Activated naive CD8-positive, alpha-beta T cell (primary cell): ENCODE measurements at regions not wholly inside any gene's neighbourhood (a gene's known extent, or its start where the extent isn't known, plus 50 kb on each side); places are given as distances from the start of the nearest gene placed in this dataset.
A peak's percentile ranks its signal among the peaks of the same experiment; 100 is the strongest.
"Not testable (repeated sequence)": the region's sequence is repeated elsewhere in the genome, so short reads cannot be mapped to it uniquely, and the experiment has no call there.

Source experiments
- H3K27ac Mint-ChIP-seq: one replicate; pipeline ENCODE4 v1.8.0; 2021; ENCODE audit warnings: mixed read lengths
- H3K27me3 Mint-ChIP-seq: one replicate; pipeline ENCODE4 v1.8.0; 2021; ENCODE audit warnings: mixed read lengths
- H3K36me3 Mint-ChIP-seq: one replicate; pipeline ENCODE4 v1.8.0; 2021; ENCODE audit warnings: mixed read lengths
- H3K4me1 Mint-ChIP-seq: one replicate; pipeline ENCODE4 v1.8.0; 2021; ENCODE audit warnings: low read depth, mixed read lengths
- H3K4me3 Mint-ChIP-seq: one replicate; pipeline ENCODE4 v1.8.0; 2021; ENCODE audit warnings: mild to moderate bottlenecking, mixed read lengths
- H3K9me3 Mint-ChIP-seq: one replicate; pipeline ENCODE4 v1.8.0; 2021; ENCODE audit warnings: low read depth, mixed read lengths

- not testable (repeated sequence) for H3K9me3 Mint-ChIP-seq, H3K27ac Mint-ChIP-seq, H3K27me3 Mint-ChIP-seq, H3K4me1 Mint-ChIP-seq, H3K4me3 Mint-ChIP-seq, H3K36me3 Mint-ChIP-seq
These were observed 132.3 kb upstream of the CCZ1B start for GRCh38 chr7:6958371-6958770.

GRCh38 chr7:6959942-6960341, 133.9 kb upstream of the CCZ1B start:
- H3K4me3 Mint-ChIP-seq, H3K27me3 Mint-ChIP-seq, H3K27ac Mint-ChIP-seq, H3K4me1 Mint-ChIP-seq, H3K36me3 Mint-ChIP-seq, H3K9me3 Mint-ChIP-seq: not testable (repeated sequence)

DNA sequence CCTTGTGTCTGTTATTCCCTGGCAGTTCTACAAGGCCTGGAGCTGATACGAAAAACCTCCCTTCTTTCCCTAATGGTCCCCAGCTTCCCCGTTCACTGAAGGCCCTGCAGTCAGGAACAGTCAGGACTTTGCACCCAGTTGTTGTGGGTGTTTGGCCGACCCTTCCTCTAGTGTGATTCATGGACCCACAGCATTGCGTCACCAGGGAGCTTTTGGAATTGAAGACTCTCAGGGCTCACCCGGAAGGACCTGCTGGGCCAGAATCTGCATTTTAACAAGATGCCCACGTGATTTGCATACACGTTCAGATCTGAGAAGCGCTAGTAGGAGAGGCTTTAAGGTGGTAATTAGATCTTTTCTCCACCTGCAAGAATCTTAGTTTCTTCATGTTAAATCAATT, 136.8 kb upstream of the CCZ1B start:
- not testable (repeated sequence) for H3K9me3 Mint-ChIP-seq, H3K4me3 Mint-ChIP-seq, H3K36me3 Mint-ChIP-seq, H3K4me1 Mint-ChIP-seq, H3K27ac Mint-ChIP-seq, H3K27me3 Mint-ChIP-seq

DNA sequence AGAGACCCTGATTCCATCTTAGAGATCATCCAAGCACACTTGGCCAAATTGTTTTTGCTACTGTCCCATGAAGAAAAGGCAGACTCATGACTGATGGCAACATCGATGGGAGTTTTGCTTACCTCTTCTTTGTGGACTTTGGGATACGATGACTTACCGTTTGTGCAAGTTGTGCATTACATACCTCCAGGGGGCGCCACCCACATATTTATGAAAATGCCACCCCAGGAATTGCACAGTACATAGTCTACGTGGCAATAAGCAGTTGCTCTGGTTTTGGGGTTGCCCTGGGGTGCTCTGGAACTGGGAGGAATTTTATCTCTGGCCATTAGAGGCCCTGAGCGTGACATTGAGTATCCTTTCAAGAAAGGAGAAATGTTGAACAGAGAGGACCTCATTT, 139.0 kb upstream of the CCZ1B start:
- not testable (repeated sequence) for H3K27ac Mint-ChIP-seq, H3K4me1 Mint-ChIP-seq, H3K9me3 Mint-ChIP-seq, H3K4me3 Mint-ChIP-seq, H3K36me3 Mint-ChIP-seq, H3K27me3 Mint-ChIP-seq

DNA sequence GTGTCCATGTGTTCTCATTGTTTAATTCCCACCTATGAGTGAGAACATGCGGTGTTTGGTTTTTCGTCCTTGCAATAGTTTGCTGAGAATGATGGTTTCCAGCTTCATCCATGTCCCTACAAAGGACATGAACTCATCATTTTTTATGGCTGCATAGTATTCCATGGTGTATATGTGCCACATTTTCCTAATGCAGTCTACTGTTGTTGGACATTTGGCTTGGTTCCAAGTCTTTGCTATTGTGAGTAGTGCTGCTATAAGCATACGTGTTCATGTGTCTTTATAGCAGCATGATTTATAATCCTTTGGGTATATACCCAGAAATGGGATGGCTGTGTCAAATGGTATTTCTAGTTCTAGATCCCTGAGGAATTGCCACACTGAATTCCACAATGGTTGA, 144.1 kb upstream of the CCZ1B start:
- H3K4me1 Mint-ChIP-seq, H3K27ac Mint-ChIP-seq, H3K9me3 Mint-ChIP-seq, H3K36me3 Mint-ChIP-seq, H3K27me3 Mint-ChIP-seq, H3K4me3 Mint-ChIP-seq: not testable (repeated sequence)

DNA sequence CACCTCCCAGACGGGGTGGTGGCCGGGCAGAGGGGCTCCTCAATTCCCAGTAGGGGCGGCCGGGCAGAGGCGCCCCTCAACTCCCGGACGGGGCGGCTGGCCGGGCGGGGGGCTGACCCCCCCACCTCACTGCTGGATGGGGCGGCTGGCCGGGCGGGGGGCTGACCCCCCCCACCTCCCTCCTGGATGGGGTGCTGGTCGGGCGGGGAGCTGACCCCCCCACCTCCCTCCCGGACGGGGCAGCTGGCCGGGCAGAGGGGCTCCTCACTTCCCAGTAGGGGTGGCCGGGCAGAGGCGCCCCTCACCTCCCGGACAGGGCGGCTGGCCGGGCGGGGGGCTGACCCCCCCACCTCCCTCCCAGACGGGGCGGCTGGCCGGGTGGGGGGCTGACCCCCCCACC, 148.8 kb upstream of the CCZ1B start:
- not testable (repeated sequence) for H3K4me3 Mint-ChIP-seq, H3K27ac Mint-ChIP-seq, H3K4me1 Mint-ChIP-seq, H3K9me3 Mint-ChIP-seq, H3K27me3 Mint-ChIP-seq, H3K36me3 Mint-ChIP-seq

- H3K36me3 Mint-ChIP-seq = not testable (repeated sequence)
These were observed 149.3 kb upstream of the CCZ1B start for GRCh38 chr7:6975346-6975745.

GRCh38 chr7:6977368-6977767, 151.3 kb upstream of the CCZ1B start:
- H3K27me3 Mint-ChIP-seq, H3K27ac Mint-ChIP-seq, H3K9me3 Mint-ChIP-seq, H3K4me3 Mint-ChIP-seq, H3K4me1 Mint-ChIP-seq, H3K36me3 Mint-ChIP-seq: not testable (repeated sequence)

More at GRCh38 chr7:6975346-6975745, 149.3 kb upstream of the CCZ1B start:
- H3K9me3 Mint-ChIP-seq, H3K27me3 Mint-ChIP-seq, H3K4me3 Mint-ChIP-seq, H3K27ac Mint-ChIP-seq, H3K4me1 Mint-ChIP-seq: not testable (repeated sequence)

DNA sequence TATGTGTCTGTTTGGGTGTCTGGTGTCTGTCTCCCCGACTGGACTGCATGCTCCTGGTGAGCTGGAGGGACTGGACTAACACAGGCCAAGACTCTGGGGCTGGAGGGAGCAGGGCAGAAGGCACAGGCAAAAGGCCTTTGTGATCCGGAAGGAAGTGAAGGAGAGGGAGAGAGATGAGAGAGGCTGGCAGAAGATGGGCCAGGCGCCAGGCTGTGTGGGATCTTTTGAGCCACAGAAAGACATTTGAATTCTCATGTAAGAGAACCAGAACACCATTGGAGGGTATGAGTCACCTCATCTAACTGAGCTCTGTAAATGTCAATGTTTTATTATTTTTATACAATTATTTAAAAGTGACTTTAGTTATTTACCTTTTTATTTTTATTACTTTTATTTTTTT, 152.3 kb upstream of the CCZ1B start:
- H3K36me3 Mint-ChIP-seq, H3K9me3 Mint-ChIP-seq, H3K27me3 Mint-ChIP-seq, H3K4me1 Mint-ChIP-seq, H3K4me3 Mint-ChIP-seq, H3K27ac Mint-ChIP-seq: not testable (repeated sequence)

DNA sequence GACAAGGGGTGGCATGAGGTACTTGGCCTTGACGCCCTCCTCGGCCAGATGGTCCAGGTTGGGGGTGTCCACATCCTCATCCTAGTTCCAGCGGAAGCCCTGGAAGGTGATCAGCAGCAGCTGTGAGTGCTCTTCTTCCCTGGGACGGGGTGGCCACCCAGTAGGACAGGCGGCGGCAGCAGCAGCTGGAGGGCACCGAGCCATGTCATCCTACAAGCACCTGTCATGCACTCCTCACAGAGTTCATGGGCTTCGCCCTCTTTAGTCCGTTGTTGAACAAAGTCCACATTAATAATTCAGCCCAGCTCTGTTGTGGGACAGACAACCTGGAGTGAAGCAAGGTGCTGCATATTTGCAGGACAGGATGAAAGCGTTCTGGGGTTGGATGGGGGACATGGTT, 153.4 kb upstream of the CCZ1B start:
- H3K4me1 Mint-ChIP-seq, H3K4me3 Mint-ChIP-seq, H3K27ac Mint-ChIP-seq, H3K27me3 Mint-ChIP-seq, H3K9me3 Mint-ChIP-seq, H3K36me3 Mint-ChIP-seq: not testable (repeated sequence)

DNA sequence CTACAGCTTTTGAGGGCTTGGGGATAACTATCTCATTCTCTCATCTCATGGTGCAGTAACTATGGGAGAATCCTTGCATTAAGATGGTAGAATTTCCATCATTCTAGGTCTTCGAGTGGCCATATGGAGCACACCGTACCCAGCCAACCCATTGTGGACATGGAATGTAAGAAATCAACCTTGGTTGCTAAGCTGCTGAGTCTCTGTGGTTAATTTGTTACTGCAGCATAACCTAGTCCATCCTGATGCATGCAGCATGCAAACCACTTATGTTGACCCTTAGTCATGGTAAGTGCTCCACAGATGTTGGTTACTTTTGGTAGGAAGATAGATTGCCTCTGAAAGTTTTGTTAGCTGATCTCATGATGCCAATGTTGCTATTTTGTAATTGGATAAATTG, 156.3 kb upstream of the CCZ1B start:
- H3K4me1 Mint-ChIP-seq, H3K27me3 Mint-ChIP-seq, H3K36me3 Mint-ChIP-seq, H3K27ac Mint-ChIP-seq, H3K4me3 Mint-ChIP-seq, H3K9me3 Mint-ChIP-seq: not testable (repeated sequence)

GRCh38 chr7:6986892-6987291, 160.8 kb upstream of the CCZ1B start:
- H3K4me1 Mint-ChIP-seq = peaks cover 15% of the 10 kb centered on the region
- H3K36me3 Mint-ChIP-seq, H3K4me3 Mint-ChIP-seq, H3K27ac Mint-ChIP-seq, H3K9me3 Mint-ChIP-seq, H3K27me3 Mint-ChIP-seq: not testable (repeated sequence)

DNA sequence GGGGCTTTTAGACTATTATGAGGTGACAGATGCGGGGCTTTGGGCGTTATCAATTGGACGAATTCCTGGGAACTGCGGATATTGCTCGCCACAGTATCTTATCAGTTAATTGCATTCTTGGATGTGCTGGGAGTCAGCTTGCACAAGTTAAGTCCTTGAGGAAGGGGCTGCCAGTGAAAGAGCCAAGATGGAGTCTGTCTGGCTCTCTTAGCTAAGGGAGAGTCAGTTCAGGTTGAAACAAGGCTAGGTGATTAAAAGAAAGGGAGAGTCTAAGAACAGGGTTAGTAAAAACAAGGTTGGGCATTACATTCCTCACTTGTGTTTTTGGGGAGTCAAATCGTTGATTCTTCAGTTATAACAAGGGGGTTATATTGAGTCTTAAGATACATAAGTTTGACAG, 162.5 kb upstream of the CCZ1B start:
- H3K4me1 Mint-ChIP-seq = peaks cover 15% of the 10 kb centered on the region
- not testable (repeated sequence) for H3K4me3 Mint-ChIP-seq, H3K27me3 Mint-ChIP-seq, H3K9me3 Mint-ChIP-seq, H3K36me3 Mint-ChIP-seq, H3K27ac Mint-ChIP-seq

- not testable (repeated sequence) for H3K27ac Mint-ChIP-seq, H3K36me3 Mint-ChIP-seq, H3K4me3 Mint-ChIP-seq, H3K9me3 Mint-ChIP-seq, H3K27me3 Mint-ChIP-seq
- peaks cover 15% of the 10 kb centered on the region for H3K4me1 Mint-ChIP-seq
These were observed 163.9 kb upstream of the CCZ1B start for GRCh38 chr7:6989968-6990367.

DNA sequence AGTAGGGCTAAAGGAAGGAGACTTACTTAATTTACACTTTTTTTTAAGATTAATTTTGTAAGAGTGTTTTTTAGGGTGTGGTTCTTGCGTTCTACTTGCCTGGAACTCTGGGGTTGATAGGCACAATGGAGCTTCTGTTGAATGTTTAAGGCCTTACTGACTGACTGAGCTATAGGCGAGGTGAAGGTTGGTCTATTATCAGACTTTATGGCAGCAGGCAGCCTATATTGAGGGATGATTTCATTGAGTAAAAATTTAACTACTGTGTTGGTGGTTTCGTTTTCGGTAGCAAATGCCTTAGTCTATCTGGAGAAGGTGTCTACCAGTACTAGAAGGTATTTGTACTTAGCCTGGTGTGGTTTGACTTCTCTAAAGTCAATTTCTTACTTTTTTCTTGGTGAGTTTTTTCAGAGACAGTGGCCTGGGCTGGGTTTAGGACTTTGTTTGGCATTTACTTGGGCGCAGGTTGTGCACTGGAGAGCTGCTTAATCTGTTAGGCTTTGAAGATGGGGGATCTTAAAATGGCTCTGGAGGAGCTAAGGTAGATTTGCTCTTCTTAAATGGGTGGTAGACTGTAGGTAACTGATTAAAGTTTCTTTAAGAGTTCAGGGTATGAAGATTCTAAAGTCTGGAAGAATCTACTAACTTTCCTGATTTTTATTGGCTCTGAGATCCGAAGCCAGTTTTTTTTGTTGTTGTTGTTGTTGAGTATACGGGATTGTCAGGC, 164.5 kb upstream of the CCZ1B start:
- Mint-ChIP-seq H3K4me3 (peak overlapping the region; percentile 65), H3K27ac (peak overlapping the region; percentile 10), H3K4me1 (peaks cover 15% of the 10 kb centered on the region)
- not testable (repeated sequence) for H3K36me3 Mint-ChIP-seq, H3K27me3 Mint-ChIP-seq, H3K9me3 Mint-ChIP-seq

DNA sequence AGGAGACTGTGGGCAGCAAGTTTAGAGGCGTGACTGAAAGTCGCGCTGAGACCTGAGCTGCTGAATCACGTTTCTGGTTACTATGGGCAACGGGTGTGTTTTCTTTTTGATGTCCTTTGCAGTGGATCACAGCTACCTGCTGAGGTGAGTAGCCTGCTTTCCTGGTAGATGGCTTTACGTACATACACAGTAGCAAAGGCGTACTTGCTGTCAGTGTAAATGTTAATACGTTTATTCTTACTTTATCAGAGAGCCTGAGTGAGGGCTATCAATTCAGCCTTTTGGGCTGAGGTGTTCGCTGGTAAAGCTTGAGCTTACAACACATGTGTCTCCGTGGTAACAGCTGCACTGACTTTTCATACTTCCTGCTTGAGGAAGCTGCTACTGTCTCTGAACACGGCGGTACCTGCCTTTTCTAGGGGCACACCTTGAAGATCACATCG, 165.1 kb upstream of the CCZ1B start:
- not testable (repeated sequence) for H3K9me3 Mint-ChIP-seq, H3K36me3 Mint-ChIP-seq, H3K27me3 Mint-ChIP-seq
- Mint-ChIP-seq H3K4me1 (peaks cover 15% of the 10 kb centered on the region), H3K27ac (peak overlapping the region; percentile 10), H3K4me3 (peak overlapping the region; percentile 65)

GRCh38 chr7:6991686-6992085, 165.6 kb upstream of the CCZ1B start:
- not testable (repeated sequence) for H3K27ac Mint-ChIP-seq, H3K36me3 Mint-ChIP-seq, H3K27me3 Mint-ChIP-seq, H3K9me3 Mint-ChIP-seq
- Mint-ChIP-seq H3K4me1 (peaks cover 15% of the 10 kb centered on the region), H3K4me3 (peak overlapping the region; percentile 65)
